ENCODE measurements at regions not wholly inside any gene's neighbourhood (a gene's known extent, or its start where the extent isn't known, plus 50 kb on each side); places are given as distances from the start of the nearest gene placed in this dataset.

DNA sequence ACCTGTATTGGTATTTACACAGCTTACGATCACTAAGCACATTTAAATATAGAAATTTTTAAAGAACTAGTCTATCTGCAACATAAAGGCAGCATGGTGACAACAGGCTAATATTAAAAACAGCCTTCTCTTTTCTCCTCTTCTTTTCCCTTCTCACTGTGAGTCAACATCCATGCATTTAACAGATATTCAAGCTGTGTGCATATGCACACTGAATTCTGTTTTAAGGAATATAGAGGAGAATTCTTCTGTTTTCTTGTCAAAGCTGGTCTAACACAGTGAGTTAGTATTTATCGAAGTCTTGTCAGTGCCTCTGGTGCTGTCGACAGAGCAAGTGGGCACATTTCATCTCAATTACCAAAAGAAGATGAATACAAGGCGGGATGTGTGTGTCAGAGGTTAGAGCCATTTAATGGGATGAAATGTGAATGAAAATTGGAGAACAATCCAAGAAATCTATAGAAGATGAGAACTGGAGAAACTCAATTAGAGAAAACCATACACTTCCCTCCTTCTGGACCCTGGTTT lies 282.3 kb downstream of the FAT3 start:
- DNase-seq (ENCODE audit: low spot score) (no peak), ATAC-seq (no peak), FAIRE-seq (no peak)
- in situ Hi-C loops (cut with HindIII; ENCODE audit: extremely low pct_ligation_motif_present, low pct_unique_long_range_greater_than_20kb) (no loop called here), intact Hi-C loops (cut with micrococcal nuclease; ENCODE audit: unreplicated experiment) (no loop called here)
- TF ChIP-seq RFX5 (IDR thresholded peaks at IDR 0.05; ENCODE audit: low read depth, low read length) (no peak), MAX (IDR thresholded peaks at IDR 0.05) (no peak), ZNF3 (CRISPR knock-in tag; IDR thresholded peaks at IDR 0.05) (no peak), ZNF446 (CRISPR knock-in tag; IDR thresholded peaks at IDR 0.05) (no peak), ZMYM4 (CRISPR knock-in tag; IDR thresholded peaks at IDR 0.05) (no peak), PHB2 (IDR thresholded peaks at IDR 0.05; ENCODE audit: partially characterized antibody) (no peak)
- TF ChIP-seq, protein P1, sequence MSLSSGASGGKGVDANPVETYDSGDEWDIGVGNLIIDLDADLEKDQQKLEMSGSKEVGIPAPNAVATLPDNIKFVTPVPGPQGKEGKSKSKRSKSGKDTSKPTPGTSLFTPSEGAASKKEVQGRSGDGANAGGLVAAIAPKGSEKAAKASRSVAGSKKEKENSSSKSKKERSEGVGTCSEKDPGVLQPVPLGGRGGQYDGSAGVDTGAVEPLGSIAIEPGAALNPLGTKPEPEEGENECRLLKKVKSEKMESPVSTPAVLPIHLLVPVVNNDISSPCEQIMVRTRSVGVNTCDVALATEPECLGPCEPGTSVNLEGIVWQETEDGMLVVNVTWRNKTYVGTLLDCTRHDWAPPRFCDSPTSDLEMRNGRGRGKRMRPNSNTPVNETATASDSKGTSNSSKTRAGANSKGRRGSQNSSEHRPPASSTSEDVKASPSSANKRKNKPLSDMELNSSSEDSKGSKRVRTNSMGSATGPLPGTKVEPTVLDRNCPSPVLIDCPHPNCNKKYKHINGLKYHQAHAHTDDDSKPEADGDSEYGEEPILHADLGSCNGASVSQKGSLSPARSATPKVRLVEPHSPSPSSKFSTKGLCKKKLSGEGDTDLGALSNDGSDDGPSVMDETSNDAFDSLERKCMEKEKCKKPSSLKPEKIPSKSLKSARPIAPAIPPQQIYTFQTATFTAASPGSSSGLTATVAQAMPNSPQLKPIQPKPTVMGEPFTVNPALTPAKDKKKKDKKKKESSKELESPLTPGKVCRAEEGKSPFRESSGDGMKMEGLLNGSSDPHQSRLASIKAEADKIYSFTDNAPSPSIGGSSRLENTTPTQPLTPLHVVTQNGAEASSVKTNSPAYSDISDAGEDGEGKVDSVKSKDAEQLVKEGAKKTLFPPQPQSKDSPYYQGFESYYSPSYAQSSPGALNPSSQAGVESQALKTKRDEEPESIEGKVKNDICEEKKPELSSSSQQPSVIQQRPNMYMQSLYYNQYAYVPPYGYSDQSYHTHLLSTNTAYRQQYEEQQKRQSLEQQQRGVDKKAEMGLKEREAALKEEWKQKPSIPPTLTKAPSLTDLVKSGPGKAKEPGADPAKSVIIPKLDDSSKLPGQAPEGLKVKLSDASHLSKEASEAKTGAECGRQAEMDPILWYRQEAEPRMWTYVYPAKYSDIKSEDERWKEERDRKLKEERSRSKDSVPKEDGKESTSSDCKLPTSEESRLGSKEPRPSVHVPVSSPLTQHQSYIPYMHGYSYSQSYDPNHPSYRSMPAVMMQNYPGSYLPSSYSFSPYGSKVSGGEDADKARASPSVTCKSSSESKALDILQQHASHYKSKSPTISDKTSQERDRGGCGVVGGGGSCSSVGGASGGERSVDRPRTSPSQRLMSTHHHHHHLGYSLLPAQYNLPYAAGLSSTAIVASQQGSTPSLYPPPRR (CRISPR knock-in tag; IDR thresholded peaks at IDR 0.05; ENCODE audit: borderline replicate concordance) = no peak
- Histone ChIP-seq H3K4me2 (ENCODE audit: low read depth, low read length) (no peak overlapping the region), H3K4me3 (replicated peaks in 1 of 3; ENCODE audit: insufficient read depth in 1 of 3, low read depth in 2 of 3, low read length in 3 of 3) (no peak overlapping the region), H3K79me2 (ENCODE audit: insufficient read depth, low read length) (no peaks in the 10 kb centered on the region), H2AFZ (ENCODE audit: low read length) (no peak overlapping the region), H3K9me3 (ENCODE audit: low read length) (no peaks in the 10 kb centered on the region), H3K36me3 (replicated peaks in 1 of 2; ENCODE audit: control insufficient read depth in 1 of 2, insufficient read depth in 2 of 2, low read length in 2 of 2) (no peaks in the 10 kb centered on the region), H3K27ac (ENCODE audit: extremely low read length, insufficient read depth, low read length) (no peak overlapping the region), H3K9ac (ENCODE audit: insufficient read depth, low read depth, low read length) (no peak overlapping the region), H4K20me1 (ENCODE audit: insufficient read depth, low read length) (no peaks in the 10 kb centered on the region), H3K4me1 (ENCODE audit: insufficient read depth, low read length) (no peaks in the 10 kb centered on the region), H3K27me3 (ENCODE audit: control insufficient read depth in 1 of 2, insufficient read depth in 2 of 2, low read length in 2 of 2) (no peaks in the 10 kb centered on the region; a peak in 1 of 5 replicates)
- ChIA-PET POLR2A (no interaction called here), CTCF (ENCODE audit: low intra/inter-chr PET ratio, low total read pairs) (no interaction called here)
- BruUV-seq (replicated peaks) = no TSS peak
- WGBS (ENCODE audit: low lambda C conversion rate) = 58% methylated on average over 4 of the region's 4 CpGs
